ENCODE measurements at regions not wholly inside any gene's neighbourhood (a gene's known extent, or its start where the extent isn't known, plus 50 kb on each side); places are given as distances from the start of the nearest gene placed in this dataset.

DNA sequence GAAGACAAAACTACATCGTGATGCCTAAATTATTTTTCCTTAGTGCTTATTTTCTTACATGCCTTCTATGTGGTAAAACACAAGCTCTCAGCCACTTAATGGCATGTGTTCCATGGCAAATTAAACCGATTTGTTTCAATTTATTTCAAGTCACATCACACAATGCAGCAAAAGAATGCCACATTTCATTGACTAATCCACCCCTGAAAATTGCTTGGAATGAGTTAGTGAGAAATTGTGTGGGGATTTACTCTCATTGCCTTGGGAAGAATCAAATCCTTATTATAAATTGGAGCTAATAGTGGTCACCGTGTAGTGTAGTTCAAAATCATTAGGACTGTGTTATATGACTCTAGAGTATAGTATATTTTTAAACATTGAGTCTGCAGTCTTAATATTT lies 485.5 kb upstream of the KLHL1 start:
- H3K27ac ChIP-seq (ENCODE audit: control insufficient read depth, insufficient read depth, low read length), result no peak overlapping the region
- dilution Hi-C loops (cut with MboI; ENCODE audit: extremely low pct_ligation_motif_present, low sequenced_read_pairs), result no loop called here
- FAIRE-seq (no peak), DNase-seq (ENCODE audit: low read depth, low spot score) (no peak)
- no peaks in the 10 kb centered on the region for H3K4me1 ChIP-seq (ENCODE audit: control insufficient read depth, extremely low read depth, insufficient read depth, low read length)
- no peaks in the 10 kb centered on the region for H4K20me1 ChIP-seq (ENCODE audit: control insufficient read depth, extremely low read depth, insufficient read depth, low read length)
- H2AFZ ChIP-seq (ENCODE audit: control insufficient read depth, low read length), result no peak overlapping the region
- H3K79me2 ChIP-seq (ENCODE audit: control insufficient read depth, insufficient read depth, low read length), result no peaks in the 10 kb centered on the region
- TF ChIP-seq, protein P1, sequence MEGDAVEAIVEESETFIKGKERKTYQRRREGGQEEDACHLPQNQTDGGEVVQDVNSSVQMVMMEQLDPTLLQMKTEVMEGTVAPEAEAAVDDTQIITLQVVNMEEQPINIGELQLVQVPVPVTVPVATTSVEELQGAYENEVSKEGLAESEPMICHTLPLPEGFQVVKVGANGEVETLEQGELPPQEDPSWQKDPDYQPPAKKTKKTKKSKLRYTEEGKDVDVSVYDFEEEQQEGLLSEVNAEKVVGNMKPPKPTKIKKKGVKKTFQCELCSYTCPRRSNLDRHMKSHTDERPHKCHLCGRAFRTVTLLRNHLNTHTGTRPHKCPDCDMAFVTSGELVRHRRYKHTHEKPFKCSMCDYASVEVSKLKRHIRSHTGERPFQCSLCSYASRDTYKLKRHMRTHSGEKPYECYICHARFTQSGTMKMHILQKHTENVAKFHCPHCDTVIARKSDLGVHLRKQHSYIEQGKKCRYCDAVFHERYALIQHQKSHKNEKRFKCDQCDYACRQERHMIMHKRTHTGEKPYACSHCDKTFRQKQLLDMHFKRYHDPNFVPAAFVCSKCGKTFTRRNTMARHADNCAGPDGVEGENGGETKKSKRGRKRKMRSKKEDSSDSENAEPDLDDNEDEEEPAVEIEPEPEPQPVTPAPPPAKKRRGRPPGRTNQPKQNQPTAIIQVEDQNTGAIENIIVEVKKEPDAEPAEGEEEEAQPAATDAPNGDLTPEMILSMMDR (optimal IDR thresholded peaks at IDR 0.05 in 1 of 3, IDR thresholded peaks at IDR 0.05 in 1 of 3, conservative IDR thresholded peaks at IDR 0.05 in 1 of 3; ENCODE audit: extremely low read depth in 1 of 3, insufficient read depth in 2 of 3, low read length in 3 of 3), result no peak
- TF ChIP-seq EZH2 (IDR thresholded peaks at IDR 0.05; ENCODE audit: low read length), result no peak
- H3K9me1 ChIP-seq (ENCODE audit: control insufficient read depth, extremely low read depth, insufficient read depth, low read length), result no peaks in the 10 kb centered on the region
- H3K4me2 ChIP-seq (ENCODE audit: control insufficient read depth, extremely low read depth, insufficient read depth, low read depth, low read length), result no peak overlapping the region
- no peak overlapping the region for H3K9ac ChIP-seq (ENCODE audit: control insufficient read depth, extremely low read depth, insufficient read depth, low read length)
- H3K9me3 ChIP-seq (ENCODE audit: control insufficient read depth, low read depth, low read length), result no peaks in the 10 kb centered on the region
- no peak overlapping the region for H3K4me3 ChIP-seq (ENCODE audit: control insufficient read depth in 2 of 3, extremely low read depth in 1 of 3, insufficient read depth in 2 of 3, low read depth in 1 of 3, low read length in 3 of 3)
- no peaks in the 10 kb centered on the region for H3K27me3 ChIP-seq (ENCODE audit: control insufficient read depth, extremely low read depth, insufficient read depth, low read length)
- H3K36me3 ChIP-seq (ENCODE audit: control insufficient read depth in 2 of 2, extremely low read depth in 1 of 2, insufficient read depth in 2 of 2, low read length in 2 of 2), result no peaks in the 10 kb centered on the region

DNA sequence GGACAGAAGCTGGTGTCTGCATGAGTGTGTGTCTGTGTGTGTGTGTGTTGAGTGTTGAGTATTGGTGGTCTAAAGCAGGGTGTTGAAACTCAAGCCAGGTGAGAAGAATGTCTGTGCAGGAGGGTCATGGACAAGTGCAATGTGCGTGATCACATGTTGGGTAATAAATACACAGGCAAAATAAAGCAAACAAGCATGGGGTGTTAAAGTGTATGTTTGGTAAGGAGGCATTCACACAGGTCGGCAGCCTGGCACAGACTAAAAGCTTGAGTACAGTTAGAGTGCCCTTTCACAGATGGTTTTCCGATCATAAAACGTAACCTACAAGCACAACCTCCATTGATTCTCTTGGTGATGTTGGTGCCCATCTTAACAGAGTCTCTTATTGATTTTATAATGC lies 476.9 kb upstream of the KLHL1 start:
- Histone ChIP-seq H2AFZ (ENCODE audit: control insufficient read depth, low read length) (no peak overlapping the region), H3K36me3 (ENCODE audit: control insufficient read depth in 2 of 2, extremely low read depth in 1 of 2, insufficient read depth in 2 of 2, low read length in 2 of 2) (no peaks in the 10 kb centered on the region), H3K27me3 (ENCODE audit: control insufficient read depth, extremely low read depth, insufficient read depth, low read length) (no peaks in the 10 kb centered on the region), H3K4me3 (ENCODE audit: control insufficient read depth in 2 of 3, extremely low read depth in 1 of 3, insufficient read depth in 2 of 3, low read depth in 1 of 3, low read length in 3 of 3) (no peak overlapping the region), H4K20me1 (ENCODE audit: control insufficient read depth, extremely low read depth, insufficient read depth, low read length) (no peaks in the 10 kb centered on the region), H3K9me3 (ENCODE audit: control insufficient read depth, low read depth, low read length) (no peaks in the 10 kb centered on the region), H3K79me2 (ENCODE audit: control insufficient read depth, insufficient read depth, low read length) (no peaks in the 10 kb centered on the region), H3K4me2 (ENCODE audit: control insufficient read depth, extremely low read depth, insufficient read depth, low read depth, low read length) (no peak overlapping the region), H3K9me1 (ENCODE audit: control insufficient read depth, extremely low read depth, insufficient read depth, low read length) (no peaks in the 10 kb centered on the region), H3K4me1 (ENCODE audit: control insufficient read depth, extremely low read depth, insufficient read depth, low read length) (no peaks in the 10 kb centered on the region), H3K9ac (ENCODE audit: control insufficient read depth, extremely low read depth, insufficient read depth, low read length) (no peak overlapping the region), H3K27ac (ENCODE audit: control insufficient read depth, insufficient read depth, low read length) (no peak overlapping the region)
- dilution Hi-C loops (cut with MboI; ENCODE audit: extremely low pct_ligation_motif_present, low sequenced_read_pairs), result no loop called here
- FAIRE-seq (no peak), DNase-seq (ENCODE audit: low read depth, low spot score) (no peak)
- TF ChIP-seq EZH2 (IDR thresholded peaks at IDR 0.05; ENCODE audit: low read length), result no peak
- TF ChIP-seq, protein P1 (optimal IDR thresholded peaks at IDR 0.05 in 1 of 3, IDR thresholded peaks at IDR 0.05 in 1 of 3, conservative IDR thresholded peaks at IDR 0.05 in 1 of 3; ENCODE audit: extremely low read depth in 1 of 3, insufficient read depth in 2 of 3, low read length in 3 of 3), result no peak
